ENCODE measurements at regions not wholly inside any gene's neighbourhood (a gene's known extent, or its start where the extent isn't known, plus 50 kb on each side); places are given as distances from the start of the nearest gene placed in this dataset.

- DNase-seq (ENCODE audit: low spot score) = no peak
- Mint-ChIP-seq H3K36me3 (ENCODE audit: low read depth) (no peaks in the 10 kb centered on the region), H3K4me3 (ENCODE audit: unreplicated experiment) (no peak overlapping the region), H3K9me3 (ENCODE audit: low read depth) (no peaks in the 10 kb centered on the region), H3K27me3 (ENCODE audit: low read depth) (peaks cover 6% of the 10 kb centered on the region), H3K27ac (ENCODE audit: unreplicated experiment) (no peak overlapping the region), H3K4me1 (ENCODE audit: low read depth) (peaks cover 17% of the 10 kb centered on the region)
- no peak for TF ChIP-seq CTCF (IDR thresholded peaks at IDR 0.05)
Measured at GRCh38 chr10:44660271-44660670, 250.9 kb upstream of the TMEM72 start.

GRCh38 chr10:44662051-44662450, 249.1 kb upstream of the TMEM72 start:
- H3K27ac Mint-ChIP-seq (ENCODE audit: unreplicated experiment) = no peak overlapping the region
- peaks cover 6% of the 10 kb centered on the region for H3K27me3 Mint-ChIP-seq (ENCODE audit: low read depth)
- TF ChIP-seq CTCF (IDR thresholded peaks at IDR 0.05) = no peak
- peaks cover 17% of the 10 kb centered on the region for H3K4me1 Mint-ChIP-seq (ENCODE audit: low read depth)
- no peaks in the 10 kb centered on the region for H3K36me3 Mint-ChIP-seq (ENCODE audit: low read depth)
- H3K9me3 Mint-ChIP-seq (ENCODE audit: low read depth) = no peaks in the 10 kb centered on the region
- DNase-seq (ENCODE audit: low spot score) = no peak
- H3K4me3 Mint-ChIP-seq (ENCODE audit: unreplicated experiment) = no peak overlapping the region

- H3K4me1 Mint-ChIP-seq (ENCODE audit: low read depth) = peaks cover 3% of the 10 kb centered on the region
Measured at GRCh38 chr10:44668336-44668735, 242.8 kb upstream of the TMEM72 start.

GRCh38 chr10:44671319-44671718, 239.8 kb upstream of the TMEM72 start:
- no peak for TF ChIP-seq CTCF (IDR thresholded peaks at IDR 0.05)
- H3K4me1 Mint-ChIP-seq (ENCODE audit: low read depth) = peaks cover 20% of the 10 kb centered on the region
- peaks cover 20% of the 10 kb centered on the region for H3K9me3 Mint-ChIP-seq (ENCODE audit: low read depth)
- H3K36me3 Mint-ChIP-seq (ENCODE audit: low read depth) = peaks cover 3% of the 10 kb centered on the region
- no peak overlapping the region for H3K4me3 Mint-ChIP-seq (ENCODE audit: unreplicated experiment)
- no peak overlapping the region for H3K27ac Mint-ChIP-seq (ENCODE audit: unreplicated experiment)
- no peaks in the 10 kb centered on the region for H3K27me3 Mint-ChIP-seq (ENCODE audit: low read depth)
- DNase-seq (ENCODE audit: low spot score) = no peak

More at GRCh38 chr10:44668336-44668735, 242.8 kb upstream of the TMEM72 start:
- TF ChIP-seq CTCF (IDR thresholded peaks at IDR 0.05) = no peak
- Mint-ChIP-seq H3K36me3 (ENCODE audit: low read depth) (peaks cover 3% of the 10 kb centered on the region), H3K27ac (ENCODE audit: unreplicated experiment) (no peak overlapping the region), H3K27me3 (ENCODE audit: low read depth) (peaks cover 6% of the 10 kb centered on the region), H3K9me3 (ENCODE audit: low read depth) (peaks cover 20% of the 10 kb centered on the region), H3K4me3 (ENCODE audit: unreplicated experiment) (no peak overlapping the region)
- no peak for DNase-seq (ENCODE audit: low spot score)

GRCh38 chr10:44673245-44673983, 237.7 kb upstream of the TMEM72 start:
- Mint-ChIP-seq H3K27me3 (ENCODE audit: low read depth) (no peaks in the 10 kb centered on the region), H3K4me1 (ENCODE audit: low read depth) (peaks cover 20% of the 10 kb centered on the region), H3K9me3 (ENCODE audit: low read depth) (peaks cover 20% of the 10 kb centered on the region), H3K36me3 (ENCODE audit: low read depth) (peaks cover 3% of the 10 kb centered on the region), H3K4me3 (ENCODE audit: unreplicated experiment) (no peak overlapping the region), H3K27ac (ENCODE audit: unreplicated experiment) (no peak overlapping the region)
- TF ChIP-seq CTCF (IDR thresholded peaks at IDR 0.05) = no peak
- no peak for DNase-seq (ENCODE audit: low spot score)

Measured in chondrocyte (in vitro differentiated cells).